H9 (cell line): ENCODE measurements at regions not wholly inside any gene's neighbourhood (a gene's known extent, or its start where the extent isn't known, plus 50 kb on each side); places are given as distances from the start of the nearest gene placed in this dataset.

Source experiments
- DNase-seq: peaks from one replicate; pipeline ENCODE4 v3.0.0-alpha.2; 2017
- H2AFZ ChIP-seq: one replicate; pipeline ENCODE4 v1.6.1; 2013; ENCODE audit warnings: mild to moderate bottlenecking, low read length, control low read depth, moderate library complexity
- H2AK5ac ChIP-seq: 2 replicates; pipeline ENCODE4 v1.6.1; 2013; ENCODE audit warnings: low read length, control low read depth, mixed read lengths; ENCODE audit not compliant: insufficient read length
- H2BK120ac ChIP-seq: one replicate; pipeline ENCODE4 v1.6.1; 2013; ENCODE audit warnings: low read depth, mild to moderate bottlenecking, low read length, control low read depth, inconsistent platforms; ENCODE audit not compliant: poor library complexity, severe bottlenecking
- H2BK12ac ChIP-seq: 2 replicates; pipeline ENCODE4 v1.6.1; 2013; ENCODE audit warnings: low read length, control low read depth, mixed read lengths, low read depth; ENCODE audit not compliant: insufficient read length
- H2BK15ac ChIP-seq: 2 replicates; pipeline ENCODE4 v1.6.1; 2013; ENCODE audit warnings: low read depth, low read length, control low read depth
- H2BK20ac ChIP-seq: one replicate; pipeline ENCODE4 v1.6.1; 2013; ENCODE audit warnings: low read depth, mild to moderate bottlenecking, low read length, control low read depth, inconsistent platforms; ENCODE audit not compliant: poor library complexity, severe bottlenecking
- H2BK5ac ChIP-seq: 2 replicates; pipeline ENCODE4 v1.6.1; 2013; ENCODE audit warnings: low read length, control low read depth, mixed read lengths; ENCODE audit not compliant: insufficient read length
- H3K14ac ChIP-seq: 2 replicates; pipeline ENCODE4 v1.6.1; 2013; ENCODE audit warnings: low read length, control low read depth; ENCODE audit not compliant: insufficient read depth
- H3K18ac ChIP-seq: 2 replicates; pipeline ENCODE4 v1.6.1; 2013; ENCODE audit warnings: low read depth, mild to moderate bottlenecking, mixed read lengths, low read length, control low read depth; ENCODE audit not compliant: insufficient read length
- H3K23ac ChIP-seq: 2 replicates; pipeline ENCODE4 v1.6.1; 2013; ENCODE audit warnings: low read length, control low read depth, mixed read lengths, low read depth; ENCODE audit not compliant: insufficient read length
- H3K23me2 ChIP-seq: 2 replicates; pipeline ENCODE4 v1.6.1; 2013; ENCODE audit warnings: low read depth, mild to moderate bottlenecking, mixed read lengths, low read length, control low read depth; ENCODE audit not compliant: insufficient read length, poor library complexity, severe bottlenecking
- H3K27ac ChIP-seq: 2 replicates; pipeline ENCODE4 v1.5.1; 2013; ENCODE audit warnings: low read length, control low read depth, mixed read lengths, low read depth; ENCODE audit not compliant: insufficient read length
- H3K27me3 ChIP-seq: 2 replicates; pipeline ENCODE4 v1.6.1; 2013; ENCODE audit warnings: low read length, control low read depth, inconsistent platforms; ENCODE audit not compliant: insufficient read depth
- H3K4ac ChIP-seq: 2 replicates; pipeline ENCODE4 v1.6.1; 2013; ENCODE audit warnings: low read depth, mild to moderate bottlenecking, control low read depth, inconsistent platforms, low read length, moderate library complexity
- H3K4me1 ChIP-seq: 2 replicates; pipeline ENCODE4 v1.6.1; 2013; ENCODE audit warnings: low read length, control low read depth, inconsistent platforms; ENCODE audit not compliant: insufficient read depth
- H3K4me2 ChIP-seq: 2 replicates; pipeline ENCODE4 v1.6.1; 2013; ENCODE audit warnings: low read length, control low read depth, mixed read lengths; ENCODE audit not compliant: insufficient read length, insufficient read depth
- H3K56ac ChIP-seq: 2 replicates; pipeline ENCODE4 v1.6.1; 2013; ENCODE audit warnings: low read depth, mild to moderate bottlenecking, mixed read lengths, low read length, control low read depth; ENCODE audit not compliant: insufficient read length
- H3K79me1 ChIP-seq: 2 replicates; pipeline ENCODE4 v1.6.1; 2013; ENCODE audit warnings: low read depth, mild to moderate bottlenecking, moderate library complexity, low read length, control low read depth, inconsistent platforms; ENCODE audit not compliant: insufficient read depth, poor library complexity, severe bottlenecking
- H3K79me2 ChIP-seq: 2 replicates; pipeline ENCODE4 v1.6.1; 2013; ENCODE audit warnings: low read length, control low read depth, inconsistent platforms; ENCODE audit not compliant: insufficient read depth
- H3K9ac ChIP-seq: 2 replicates; pipeline ENCODE4 v1.6.1; 2013; ENCODE audit warnings: low read length, control low read depth, mixed read lengths; ENCODE audit not compliant: insufficient read length; ENCODE audit errors: extremely low read depth
- H3K9me3 ChIP-seq: one replicate; pipeline ENCODE4 v1.6.1; 2013; ENCODE audit warnings: low read depth, low read length, inconsistent platforms; ENCODE audit not compliant: control insufficient read depth
- H3T11ph ChIP-seq: one replicate; pipeline ENCODE4 v1.6.1; 2013; ENCODE audit warnings: mild to moderate bottlenecking, low read length, control low read depth, inconsistent platforms
- H4K20me1 ChIP-seq: one replicate; pipeline ENCODE4 v1.6.1; 2013; ENCODE audit not compliant: control insufficient read depth, insufficient read length, insufficient read depth
- H4K5ac ChIP-seq: 2 replicates; pipeline ENCODE4 v1.6.1; 2013; ENCODE audit warnings: low read depth, mild to moderate bottlenecking, mixed read lengths, low read length, control low read depth; ENCODE audit not compliant: insufficient read length
- H4K8ac ChIP-seq: replicated peaks from 2 replicates; pipeline ENCODE4 v1.6.1; 2013; ENCODE audit warnings: low read length, control low read depth, mixed read lengths, low read depth; ENCODE audit not compliant: insufficient read length
- H4K91ac ChIP-seq: 2 replicates; pipeline ENCODE4 v1.6.1; 2013; ENCODE audit warnings: low read depth, mild to moderate bottlenecking, moderate library complexity, mixed read lengths, low read length, control low read depth; ENCODE audit not compliant: insufficient read length
- H3K27ac Mint-ChIP-seq, 3 experiments: 2 replicates in 2 of 3; 3 replicates in 1 of 3; pipeline ENCODE4 v1.8.0; 2020 to 2021; ENCODE audit warnings: mixed read lengths in 3 of 3, mild to moderate bottlenecking in 1 of 3, moderate library complexity in 1 of 3
- H3K27me3 Mint-ChIP-seq: 2 replicates; pipeline ENCODE4 v1.8.0; 2021; ENCODE audit warnings: low read depth, mild to moderate bottlenecking, moderate library complexity, mixed read lengths
- H3K36me3 Mint-ChIP-seq, 3 experiments: 2 replicates in 2 of 3; 3 replicates in 1 of 3; pipeline ENCODE4 v1.8.0; 2020 to 2021; ENCODE audit warnings: low read depth in 3 of 3, mixed read lengths in 3 of 3; ENCODE audit not compliant: insufficient read depth in 1 of 3
- H3K4me1 Mint-ChIP-seq, 2 experiments: 2 replicates each; pipeline ENCODE4 v1.8.0; 2020; ENCODE audit warnings: mixed read lengths in 2 of 2
- H3K4me3 Mint-ChIP-seq, 2 experiments: 2 replicates in 1 of 2; 3 replicates in 1 of 2; pipeline ENCODE4 v1.8.0; 2020 to 2021; ENCODE audit warnings: mild to moderate bottlenecking in 2 of 2, mixed read lengths in 2 of 2, moderate library complexity in 1 of 2
- H3K9me3 Mint-ChIP-seq, 2 experiments: 2 replicates in 1 of 2; 3 replicates in 1 of 2; pipeline ENCODE4 v1.8.0; 2020; ENCODE audit warnings: mild to moderate bottlenecking in 2 of 2, mixed read lengths in 2 of 2, moderate library complexity in 1 of 2
- CTCF ChIP-seq: fragments of 200-600 bp; sonication (generic); conservative IDR thresholded peaks from 3 replicates; pipeline ENCODE4 v1.8.0; 2021; ENCODE audit warnings: antibody characterized with exemption, mild to moderate bottlenecking
- WGBS: extraction: QIAGEN DNeasy Blood & Tissue Kit; methylation state at CpG from one replicate; pipeline ENCODE4 v1.1.7; 2013; ENCODE audit warnings: missing lambda C conversion rate, low lambda C conversion rate, mixed read lengths; ENCODE audit not compliant: insufficient read length; ENCODE audit errors: extremely low coverage; 5-methylcytosine and 5-hydroxymethylcytosine counted together

DNA sequence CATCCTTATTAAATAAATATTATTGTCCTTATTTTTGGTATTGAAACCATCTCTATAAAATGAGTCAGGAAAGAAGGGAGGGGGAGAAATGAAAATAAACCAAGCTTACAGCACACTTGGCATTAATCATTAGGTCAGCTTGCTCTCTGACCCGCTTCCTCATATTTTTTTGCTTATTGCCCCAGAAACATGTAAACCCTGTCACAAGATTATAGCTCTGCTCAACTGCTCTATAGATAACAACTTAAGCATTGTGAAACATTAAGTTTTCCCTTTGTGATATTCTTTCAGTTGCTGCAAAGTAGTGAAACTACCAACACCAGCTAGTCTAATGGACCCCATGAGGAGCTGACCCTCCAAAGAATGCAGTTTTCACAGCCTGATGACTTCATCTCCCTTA lies 819.5 kb downstream of the SLC16A7 start:
- no peak overlapping the region for H2BK120ac ChIP-seq
- H3K9me3 Mint-ChIP-seq: peaks cover 5 to 12% of the 10 kb centered on the region in 2 experiments; a peak in 4 of 5 replicates
- H3K79me2 ChIP-seq: no peaks in the 10 kb centered on the region
- DNase-seq: no peak
- no peak for TF ChIP-seq CTCF
- H3K4me3 Mint-ChIP-seq: no peak overlapping the region
- no CpG with 5 or more reads among the region's 1 CpG for WGBS
- H3T11ph ChIP-seq: no peak overlapping the region
- H2AFZ ChIP-seq: no peak overlapping the region
- no peak overlapping the region for H3K27ac ChIP-seq
- no peak overlapping the region for H3K4ac ChIP-seq
- no peak overlapping the region for H2BK20ac ChIP-seq
- no peaks in the 10 kb centered on the region for H3K27me3 Mint-ChIP-seq
- no peak overlapping the region for H2BK15ac ChIP-seq
- H3K14ac ChIP-seq: no peak overlapping the region
- H3K9me3 ChIP-seq: no peaks in the 10 kb centered on the region
- no peak overlapping the region for H3K23ac ChIP-seq
- no peaks in the 10 kb centered on the region for H3K4me1 ChIP-seq
- no peak overlapping the region for H3K18ac ChIP-seq
- no peak overlapping the region for H3K56ac ChIP-seq
- no peaks in the 10 kb centered on the region for H3K4me1 Mint-ChIP-seq
- H3K4me2 ChIP-seq: no peak overlapping the region
- H3K79me1 ChIP-seq: no peaks in the 10 kb centered on the region
- no peak overlapping the region for H4K91ac ChIP-seq
- H2AK5ac ChIP-seq: no peak overlapping the region
- peaks cover 0 to 4% (median 2%) of the 10 kb centered on the region in 3 experiments; a peak in 1 of 7 replicates for H3K36me3 Mint-ChIP-seq
- H4K8ac ChIP-seq: no peak overlapping the region
- no peaks in the 10 kb centered on the region for H3K23me2 ChIP-seq
- no peak overlapping the region for H2BK5ac ChIP-seq
- no peaks in the 10 kb centered on the region for H4K20me1 ChIP-seq
- H3K27me3 ChIP-seq: no peaks in the 10 kb centered on the region
- H4K5ac ChIP-seq: no peak overlapping the region
- H3K27ac Mint-ChIP-seq: no peak overlapping the region
- no peak overlapping the region for H3K9ac ChIP-seq
- no peak overlapping the region for H2BK12ac ChIP-seq
